ENCODE measurements at regions not wholly inside any gene's neighbourhood (a gene's known extent, or its start where the extent isn't known, plus 50 kb on each side); places are given as distances from the start of the nearest gene placed in this dataset.

DNA sequence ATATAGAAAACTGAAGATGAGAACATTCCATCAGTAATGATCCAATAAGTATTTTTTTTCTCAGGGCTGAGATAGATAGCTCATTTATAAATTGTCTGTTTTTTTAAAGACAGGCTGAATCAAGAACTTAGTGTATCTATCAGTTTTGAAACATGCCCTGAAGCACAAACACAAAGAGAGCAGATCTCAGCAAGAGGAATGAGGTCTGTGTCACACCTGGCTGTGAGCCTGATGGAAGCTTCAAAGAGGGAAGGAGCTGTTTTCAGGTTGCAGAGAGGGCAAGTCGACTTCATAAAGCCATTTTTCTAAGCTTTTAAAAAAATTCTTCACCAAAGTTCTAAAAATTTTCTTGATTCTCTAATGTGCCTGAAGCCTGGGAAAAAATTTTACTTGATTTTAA lies 434.9 kb downstream of the PDGFC start:
- H2AFZ ChIP-seq (ENCODE audit: low read depth, low read length, poor library complexity, severe bottlenecking), result no peak overlapping the region
- H3K79me2 ChIP-seq (ENCODE audit: insufficient read depth, low read length), result no peaks in the 10 kb centered on the region
- H3K9ac ChIP-seq (ENCODE audit: low read length), result no peak overlapping the region
- POLR2A ChIA-PET, result no interaction called here
- H3K9me3 ChIP-seq (ENCODE audit: control insufficient read depth in 1 of 2, insufficient read depth in 1 of 2, low read depth in 1 of 2, low read length in 2 of 2), result no peaks in the 10 kb centered on the region
- no TSS peak for BruUV-seq (replicated peaks)
- no peaks in the 10 kb centered on the region for H3K9me2 ChIP-seq (ENCODE audit: insufficient read depth)
- TF ChIP-seq POLR2A (IDR thresholded peaks at IDR 0.05; ENCODE audit: borderline replicate concordance, extremely low read depth, insufficient read depth, insufficient read length) (no peak), SRF (IDR thresholded peaks at IDR 0.05; ENCODE audit: low read depth) (no peak), RAD21 (IDR thresholded peaks at IDR 0.05; ENCODE audit: low read depth) (no peak), YY1 (IDR thresholded peaks at IDR 0.05; ENCODE audit: extremely low read depth, insufficient replicate concordance, low read depth, low read length) (no peak), TCF7L2 (IDR thresholded peaks at IDR 0.05; ENCODE audit: borderline replicate concordance, extremely low read depth, insufficient read depth, insufficient read length) (no peak), ZFX (IDR thresholded peaks at IDR 0.05) (no peak)
- TF ChIP-seq, protein P1, sequence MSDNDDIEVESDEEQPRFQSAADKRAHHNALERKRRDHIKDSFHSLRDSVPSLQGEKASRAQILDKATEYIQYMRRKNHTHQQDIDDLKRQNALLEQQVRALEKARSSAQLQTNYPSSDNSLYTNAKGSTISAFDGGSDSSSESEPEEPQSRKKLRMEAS (IDR thresholded peaks at IDR 0.05), result no peak
- TF ChIP-seq, protein P2, sequence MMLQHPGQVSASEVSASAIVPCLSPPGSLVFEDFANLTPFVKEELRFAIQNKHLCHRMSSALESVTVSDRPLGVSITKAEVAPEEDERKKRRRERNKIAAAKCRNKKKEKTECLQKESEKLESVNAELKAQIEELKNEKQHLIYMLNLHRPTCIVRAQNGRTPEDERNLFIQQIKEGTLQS (IDR thresholded peaks at IDR 0.05), result no peak
- TF ChIP-seq, protein P3, sequence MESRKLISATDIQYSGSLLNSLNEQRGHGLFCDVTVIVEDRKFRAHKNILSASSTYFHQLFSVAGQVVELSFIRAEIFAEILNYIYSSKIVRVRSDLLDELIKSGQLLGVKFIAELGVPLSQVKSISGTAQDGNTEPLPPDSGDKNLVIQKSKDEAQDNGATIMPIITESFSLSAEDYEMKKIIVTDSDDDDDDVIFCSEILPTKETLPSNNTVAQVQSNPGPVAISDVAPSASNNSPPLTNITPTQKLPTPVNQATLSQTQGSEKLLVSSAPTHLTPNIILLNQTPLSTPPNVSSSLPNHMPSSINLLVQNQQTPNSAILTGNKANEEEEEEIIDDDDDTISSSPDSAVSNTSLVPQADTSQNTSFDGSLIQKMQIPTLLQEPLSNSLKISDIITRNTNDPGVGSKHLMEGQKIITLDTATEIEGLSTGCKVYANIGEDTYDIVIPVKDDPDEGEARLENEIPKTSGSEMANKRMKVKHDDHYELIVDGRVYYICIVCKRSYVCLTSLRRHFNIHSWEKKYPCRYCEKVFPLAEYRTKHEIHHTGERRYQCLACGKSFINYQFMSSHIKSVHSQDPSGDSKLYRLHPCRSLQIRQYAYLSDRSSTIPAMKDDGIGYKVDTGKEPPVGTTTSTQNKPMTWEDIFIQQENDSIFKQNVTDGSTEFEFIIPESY (IDR thresholded peaks at IDR 0.05; ENCODE audit: extremely low read depth, insufficient replicate concordance, low read length), result no peak
- no peaks in the 10 kb centered on the region for H3K36me3 ChIP-seq (ENCODE audit: control insufficient read depth in 1 of 2, insufficient read depth in 2 of 2, low read length in 2 of 2)
- ATAC-seq (no peak), DNase-seq (ENCODE audit: low read depth, low spot score) (no peak)
- CTCF ChIA-PET, result no interaction called here
- RAD21 ChIA-PET (ENCODE audit: low non-redundant PET in 1 of 2, low total read pairs in 2 of 2, uncharacterized antibody in 2 of 2, unreplicated experiment in 2 of 2), result no interaction called here
- H4K20me1 ChIP-seq (ENCODE audit: insufficient read depth), result no peaks in the 10 kb centered on the region
- H3K4me1 ChIP-seq (ENCODE audit: control insufficient read depth in 1 of 2, insufficient read depth in 2 of 2, low read length in 2 of 2), result no peaks in the 10 kb centered on the region
- H3K27ac ChIP-seq (ENCODE audit: low read depth, low read length), result no peak overlapping the region
- no peaks in the 10 kb centered on the region for H3K27me3 ChIP-seq (ENCODE audit: insufficient read depth, low read length)
- intact Hi-C loops (cut with micrococcal nuclease), result no loop called here
- no peak overlapping the region for H3K4me3 ChIP-seq (replicated peaks in 1 of 2; ENCODE audit: low read depth in 1 of 2, low read length in 2 of 2)
- H3K4me2 ChIP-seq (ENCODE audit: low read length), result no peak overlapping the region

Data from HCT116 (cell line).